IMR-90 (cell line): ENCODE measurements at regions not wholly inside any gene's neighbourhood (a gene's known extent, or its start where the extent isn't known, plus 50 kb on each side); places are given as distances from the start of the nearest gene placed in this dataset.

ENCODE experiments used
- BHLHE40 ChIP-seq: fragments of 150-350 bp; IDR thresholded peaks from 2 replicates; pipeline ENCODE4 v1.6.1; 2016; ENCODE audit warnings: mild to moderate bottlenecking, low read depth, low read length
- CHD1 ChIP-seq: IDR thresholded peaks from 2 replicates; pipeline ENCODE4 v1.6.1; 2012; ENCODE audit warnings: low read depth, low read length, improper control_type of control experiment
- MAFK ChIP-seq: IDR thresholded peaks from 2 replicates; pipeline ENCODE4 v1.6.1; 2012; ENCODE audit warnings: low read depth, low read length, improper control_type of control experiment
- MAZ ChIP-seq: IDR thresholded peaks from 2 replicates; pipeline ENCODE4 v1.6.1; 2012; ENCODE audit warnings: low read depth, mild to moderate bottlenecking, low read length, improper control_type of control experiment, moderate library complexity, borderline replicate concordance
- MXI1 ChIP-seq: IDR thresholded peaks from 2 replicates; pipeline ENCODE4 v1.6.1; 2012; ENCODE audit warnings: low read depth, mild to moderate bottlenecking, low read length, moderate library complexity, borderline replicate concordance
- NFE2L2 ChIP-seq: fragments of 150-350 bp; IDR thresholded peaks from 2 replicates; pipeline ENCODE4 v1.6.1; 2016; ENCODE audit warnings: low read depth, mild to moderate bottlenecking, low read length
- POLR2A ChIP-seq: IDR thresholded peaks from 2 replicates; pipeline ENCODE4 v1.6.1; 2012; ENCODE audit warnings: mild to moderate bottlenecking, low read depth, low read length
- RAD21 ChIP-seq: IDR thresholded peaks from 2 replicates; pipeline ENCODE4 v1.6.1; 2012; ENCODE audit warnings: low read length, improper control_type of control experiment
- RCOR1 ChIP-seq: IDR thresholded peaks from 2 replicates; pipeline ENCODE4 v1.6.1; 2012; ENCODE audit warnings: mild to moderate bottlenecking, low read length, improper control_type of control experiment; ENCODE audit not compliant: insufficient replicate concordance
- RFX5 ChIP-seq: IDR thresholded peaks from 2 replicates; pipeline ENCODE4 v1.8.0; 2012; ENCODE audit warnings: low read depth, mild to moderate bottlenecking, low read length, moderate library complexity
- SMC3 ChIP-seq: fragments of 150-350 bp; IDR thresholded peaks from 2 replicates; pipeline ENCODE4 v1.6.1; 2016; ENCODE audit warnings: low read depth, mild to moderate bottlenecking, antibody characterized with exemption, low read length, moderate library complexity
- TF ChIP-seq, protein P1 (sequence below): conservative IDR thresholded peaks from 2 replicates; pipeline ENCODE4 v1.5.1; 2012; ENCODE audit warnings: mild to moderate bottlenecking, low read depth, low read length, improper control_type of control experiment
- TF ChIP-seq, protein P2 (sequence below): fragments of 150-350 bp; IDR thresholded peaks from 2 replicates; pipeline ENCODE4 v1.6.1; 2016; ENCODE audit warnings: low read depth, mild to moderate bottlenecking, low read length, moderate library complexity, borderline replicate concordance

GRCh38 chr18:41543815-41544214, 411.2 kb upstream of the PIK3C3 start:
- TF ChIP-seq, protein P1, sequence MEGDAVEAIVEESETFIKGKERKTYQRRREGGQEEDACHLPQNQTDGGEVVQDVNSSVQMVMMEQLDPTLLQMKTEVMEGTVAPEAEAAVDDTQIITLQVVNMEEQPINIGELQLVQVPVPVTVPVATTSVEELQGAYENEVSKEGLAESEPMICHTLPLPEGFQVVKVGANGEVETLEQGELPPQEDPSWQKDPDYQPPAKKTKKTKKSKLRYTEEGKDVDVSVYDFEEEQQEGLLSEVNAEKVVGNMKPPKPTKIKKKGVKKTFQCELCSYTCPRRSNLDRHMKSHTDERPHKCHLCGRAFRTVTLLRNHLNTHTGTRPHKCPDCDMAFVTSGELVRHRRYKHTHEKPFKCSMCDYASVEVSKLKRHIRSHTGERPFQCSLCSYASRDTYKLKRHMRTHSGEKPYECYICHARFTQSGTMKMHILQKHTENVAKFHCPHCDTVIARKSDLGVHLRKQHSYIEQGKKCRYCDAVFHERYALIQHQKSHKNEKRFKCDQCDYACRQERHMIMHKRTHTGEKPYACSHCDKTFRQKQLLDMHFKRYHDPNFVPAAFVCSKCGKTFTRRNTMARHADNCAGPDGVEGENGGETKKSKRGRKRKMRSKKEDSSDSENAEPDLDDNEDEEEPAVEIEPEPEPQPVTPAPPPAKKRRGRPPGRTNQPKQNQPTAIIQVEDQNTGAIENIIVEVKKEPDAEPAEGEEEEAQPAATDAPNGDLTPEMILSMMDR: no peak
- TF ChIP-seq RFX5 (no peak), POLR2A (no peak), MAZ (no peak), NFE2L2 (no peak), BHLHE40 (no peak), RCOR1 (no peak), RAD21 (no peak), SMC3 (no peak), MAFK (peak; percentile 51; the same call in 1 of the 2 replicates), CHD1 (no peak), MXI1 (no peak)
- TF ChIP-seq, protein P2, sequence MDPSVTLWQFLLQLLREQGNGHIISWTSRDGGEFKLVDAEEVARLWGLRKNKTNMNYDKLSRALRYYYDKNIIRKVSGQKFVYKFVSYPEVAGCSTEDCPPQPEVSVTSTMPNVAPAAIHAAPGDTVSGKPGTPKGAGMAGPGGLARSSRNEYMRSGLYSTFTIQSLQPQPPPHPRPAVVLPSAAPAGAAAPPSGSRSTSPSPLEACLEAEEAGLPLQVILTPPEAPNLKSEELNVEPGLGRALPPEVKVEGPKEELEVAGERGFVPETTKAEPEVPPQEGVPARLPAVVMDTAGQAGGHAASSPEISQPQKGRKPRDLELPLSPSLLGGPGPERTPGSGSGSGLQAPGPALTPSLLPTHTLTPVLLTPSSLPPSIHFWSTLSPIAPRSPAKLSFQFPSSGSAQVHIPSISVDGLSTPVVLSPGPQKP: no peak
